Gastrocnemius medialis (tissue), 4 donors: ENCODE measurements at regions not wholly inside any gene's neighbourhood (a gene's known extent, or its start where the extent isn't known, plus 50 kb on each side); places are given as distances from the start of the nearest gene placed in this dataset.

Experiments
- ATAC-seq, 2 donors: fragments of 150-250 bp; one replicate each; pipeline ENCODE4 v1.9.1; 2016
- DNase-seq, 2 donors: peaks; one replicate each; pipeline ENCODE4 v3.0.0-alpha.2; 2019
- H3K27ac ChIP-seq, 4 donors: fragments of 200-600 bp; sonication (generic); 1 replicate in 1 of 4; 2 replicates in 3 of 4; pipeline ENCODE4 v1.5.1; 2016 to 2018; ENCODE audit warnings: mild to moderate bottlenecking in 2 of 4, moderate library complexity in 1 of 4
- H3K27me3 ChIP-seq, 3 donors: fragments of 200-600 bp; sonication (generic) in 2 of 3; 1 replicate in 1 of 3; 2 replicates in 2 of 3; pipeline versions ENCODE4 v1.5.1 to v1.6.0; 2016 to 2019; ENCODE audit warnings: mild to moderate bottlenecking in 1 of 3, moderate library complexity in 1 of 3
- H3K36me3 ChIP-seq, 2 donors: fragments of 200-600 bp; sonication (generic) in 1 of 2; one replicate each; pipeline ENCODE4 v1.5.1; 2017 to 2018
- H3K4me1 ChIP-seq, 2 donors: fragments of 200-600 bp; sonication (generic) in 1 of 2; one replicate each; pipeline ENCODE4 v1.5.1; 2016 to 2017; ENCODE audit warnings: mild to moderate bottlenecking in 2 of 2
- H3K4me3 ChIP-seq, 4 donors: fragments of 200-600 bp; sonication (generic) in 3 of 4; 1 replicate in 1 of 4; 2 replicates in 3 of 4; pipeline ENCODE4 v1.5.1; 2016 to 2019; ENCODE audit warnings: mild to moderate bottlenecking in 2 of 4
- H3K9me3 ChIP-seq, 3 donors: fragments of 200-600 bp; sonication (generic) in 2 of 3; 1 replicate in 1 of 3; 2 replicates in 2 of 3; pipeline ENCODE4 v1.5.1; 2016 to 2019
- POLR2A ChIP-seq, 2 donors: fragments of 450-650 bp; IDR thresholded peaks; one replicate each; pipeline ENCODE4 v1.6.1; 2017; ENCODE audit warnings: antibody characterized with exemption in 2 of 2, mild to moderate bottlenecking in 2 of 2, moderate library complexity in 2 of 2
- in situ Hi-C, 4 donors: fragments of 200-750 bp; cut with MboI; loops; one replicate each; pipeline versions ENCODE4 v1.15.0 to v1.8.0; 2017; ENCODE audit warnings: low sequenced_read_pairs in 4 of 4
- intact Hi-C: fragments of 100-400 bp; cut with DNase I; formaldehyde crosslinking; loops from one replicate; pipeline ENCODE4 v1.15.1; 2023; ENCODE audit warnings: low total_unique reads
- TF ChIP-seq, protein P1 (sequence below), 5 experiments: fragments of 450-650 bp in 3 of 5; fragments of 200-600 bp in 2 of 5; sonication (generic) in 2 of 5; IDR thresholded peaks in 4 of 5; conservative IDR thresholded peaks in 1 of 5; 1 replicate in 4 of 5; 2 replicates in 1 of 5; pipeline ENCODE4 v1.5.1; 2016 to 2019; ENCODE audit warnings: antibody characterized with exemption in 5 of 5, mild to moderate bottlenecking in 3 of 5, moderate library complexity in 3 of 5

GRCh38 chr6:147829418-147829817, 320.9 kb downstream of the SAMD5 start:
- no peak overlapping the region for H3K27ac ChIP-seq
- no peaks in the 10 kb centered on the region for H3K9me3 ChIP-seq
- no peak overlapping the region for H3K4me3 ChIP-seq
- H3K36me3 ChIP-seq: no peaks in the 10 kb centered on the region
- no peak for DNase-seq
- in situ Hi-C loops (no loop called here), intact Hi-C loops (no loop called here)
- no peaks in the 10 kb centered on the region for H3K4me1 ChIP-seq
- H3K27me3 ChIP-seq: no peaks in the 10 kb centered on the region
- TF ChIP-seq POLR2A (IDR thresholded peaks at IDR 0.05): no peak
- TF ChIP-seq, protein P1, sequence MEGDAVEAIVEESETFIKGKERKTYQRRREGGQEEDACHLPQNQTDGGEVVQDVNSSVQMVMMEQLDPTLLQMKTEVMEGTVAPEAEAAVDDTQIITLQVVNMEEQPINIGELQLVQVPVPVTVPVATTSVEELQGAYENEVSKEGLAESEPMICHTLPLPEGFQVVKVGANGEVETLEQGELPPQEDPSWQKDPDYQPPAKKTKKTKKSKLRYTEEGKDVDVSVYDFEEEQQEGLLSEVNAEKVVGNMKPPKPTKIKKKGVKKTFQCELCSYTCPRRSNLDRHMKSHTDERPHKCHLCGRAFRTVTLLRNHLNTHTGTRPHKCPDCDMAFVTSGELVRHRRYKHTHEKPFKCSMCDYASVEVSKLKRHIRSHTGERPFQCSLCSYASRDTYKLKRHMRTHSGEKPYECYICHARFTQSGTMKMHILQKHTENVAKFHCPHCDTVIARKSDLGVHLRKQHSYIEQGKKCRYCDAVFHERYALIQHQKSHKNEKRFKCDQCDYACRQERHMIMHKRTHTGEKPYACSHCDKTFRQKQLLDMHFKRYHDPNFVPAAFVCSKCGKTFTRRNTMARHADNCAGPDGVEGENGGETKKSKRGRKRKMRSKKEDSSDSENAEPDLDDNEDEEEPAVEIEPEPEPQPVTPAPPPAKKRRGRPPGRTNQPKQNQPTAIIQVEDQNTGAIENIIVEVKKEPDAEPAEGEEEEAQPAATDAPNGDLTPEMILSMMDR (IDR thresholded peaks at IDR 0.05 in 4 of 5, conservative IDR thresholded peaks at IDR 0.05 in 1 of 5): no peak
- ATAC-seq: no peak

DNA sequence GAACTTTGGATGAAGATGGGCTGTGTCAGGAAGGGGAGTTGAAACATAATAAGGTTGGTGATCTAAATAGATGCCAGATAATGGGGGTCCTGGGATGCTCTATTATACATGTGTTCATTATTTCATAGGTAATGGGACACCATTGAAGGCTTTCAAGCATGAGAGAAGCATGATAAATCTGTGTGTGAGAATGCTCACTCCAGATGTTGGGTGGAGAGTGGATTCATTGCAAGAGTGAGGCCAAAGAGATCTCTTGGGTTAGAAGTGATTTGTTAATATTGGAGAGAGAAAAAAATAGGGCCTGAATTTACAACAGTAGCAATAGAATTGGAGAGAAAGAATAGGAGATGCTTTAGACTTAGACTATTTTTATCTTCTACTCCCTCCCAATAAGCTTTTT, 321.3 kb downstream of the SAMD5 start:
- TF ChIP-seq, protein P1 (IDR thresholded peaks at IDR 0.05 in 4 of 5, conservative IDR thresholded peaks at IDR 0.05 in 1 of 5): no peak
- in situ Hi-C loops: no loop called here
- Histone ChIP-seq H3K4me1 (no peaks in the 10 kb centered on the region), H3K36me3 (no peaks in the 10 kb centered on the region), H3K4me3 (no peak overlapping the region), H3K27me3 (no peaks in the 10 kb centered on the region), H3K9me3 (no peaks in the 10 kb centered on the region), H3K27ac (no peak overlapping the region)
- ATAC-seq (no peak), DNase-seq (no peak)
- intact Hi-C loops: no loop called here

DNA sequence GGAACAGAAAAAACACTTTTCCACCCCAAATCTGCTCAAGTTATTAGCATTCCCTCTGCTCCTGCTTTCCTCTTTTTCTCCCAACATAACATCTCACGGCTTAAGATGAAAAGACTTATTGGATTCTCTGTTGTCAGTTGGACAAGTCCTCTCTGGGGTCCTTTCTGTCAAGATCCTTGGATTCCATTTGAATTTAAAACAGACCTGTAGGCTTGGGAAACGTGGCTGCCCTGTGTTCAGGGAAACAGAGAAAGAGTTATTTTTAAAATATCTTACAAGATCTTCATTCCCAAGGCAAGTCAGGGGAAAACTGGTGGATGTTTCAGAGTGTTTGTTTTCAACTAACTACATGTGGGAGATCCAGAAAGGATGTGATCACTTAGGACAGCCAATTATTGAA, 322.9 kb downstream of the SAMD5 start:
- no peak for ATAC-seq
- Histone ChIP-seq H3K4me1 (no peaks in the 10 kb centered on the region), H3K4me3 (no peak overlapping the region), H3K27ac (no peak overlapping the region), H3K36me3 (no peaks in the 10 kb centered on the region), H3K9me3 (no peaks in the 10 kb centered on the region), H3K27me3 (no peaks in the 10 kb centered on the region)
- no peak for DNase-seq
- TF ChIP-seq, protein P1 (IDR thresholded peaks at IDR 0.05 in 4 of 5, conservative IDR thresholded peaks at IDR 0.05 in 1 of 5): no peak
- no peak for TF ChIP-seq POLR2A (IDR thresholded peaks at IDR 0.05)
- intact Hi-C loops (no loop called here), in situ Hi-C loops (no loop called here)

- H3K4me3 ChIP-seq: no peak overlapping the region
- in situ Hi-C loops: no loop called here
- ATAC-seq: no peak
- no peak for TF ChIP-seq POLR2A (IDR thresholded peaks at IDR 0.05)
- TF ChIP-seq, protein P1 (IDR thresholded peaks at IDR 0.05 in 4 of 5, conservative IDR thresholded peaks at IDR 0.05 in 1 of 5): no peak
- H3K9me3 ChIP-seq: no peaks in the 10 kb centered on the region
- H3K4me1 ChIP-seq: no peaks in the 10 kb centered on the region
- H3K27me3 ChIP-seq: no peaks in the 10 kb centered on the region
- no peak for DNase-seq
- no peaks in the 10 kb centered on the region for H3K36me3 ChIP-seq
- H3K27ac ChIP-seq: no peak overlapping the region
- intact Hi-C loops: no loop called here
These were observed 325.1 kb downstream of the SAMD5 start for GRCh38 chr6:147833607-147834006.

DNA sequence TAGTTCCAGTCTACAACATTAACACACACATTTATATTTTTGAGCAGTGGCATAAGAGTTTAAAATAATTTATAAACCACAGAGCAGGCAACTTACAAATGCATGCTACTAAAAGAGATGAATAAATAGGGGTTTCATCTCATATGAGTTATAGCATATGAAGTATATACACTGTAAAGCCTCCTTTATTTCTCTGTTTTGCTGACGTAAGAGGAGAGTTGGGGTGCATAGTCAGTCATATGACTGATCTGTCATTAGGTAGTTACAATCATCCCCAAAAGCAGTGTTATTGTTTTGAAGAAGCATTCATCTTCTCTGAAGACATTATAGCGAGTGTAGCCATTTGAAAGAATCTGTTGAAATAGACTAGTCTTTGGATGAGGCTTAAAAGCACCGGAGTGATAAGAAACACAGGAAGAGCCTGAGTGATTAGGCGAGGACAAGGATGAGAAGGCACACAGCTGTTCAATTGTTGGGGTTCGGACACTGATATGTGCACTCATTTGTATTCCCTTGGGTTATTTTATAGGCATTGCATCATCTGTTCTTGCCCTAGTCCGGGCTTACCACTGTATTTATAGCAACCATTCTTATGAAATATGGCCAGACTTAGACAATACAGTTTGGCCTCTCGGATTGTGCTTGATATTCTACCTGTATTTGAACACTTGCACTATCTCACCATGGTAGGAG, 325.7 kb downstream of the SAMD5 start:
- H3K27me3 ChIP-seq: no peaks in the 10 kb centered on the region
- no peak for DNase-seq
- H3K36me3 ChIP-seq: no peaks in the 10 kb centered on the region
- ATAC-seq: no peak
- H3K27ac ChIP-seq: no peak overlapping the region
- no peaks in the 10 kb centered on the region for H3K9me3 ChIP-seq
- in situ Hi-C loops: no loop called here
- H3K4me3 ChIP-seq: no peak overlapping the region
- TF ChIP-seq, protein P1 (IDR thresholded peaks at IDR 0.05 in 4 of 5, conservative IDR thresholded peaks at IDR 0.05 in 1 of 5): no peak
- no peak for TF ChIP-seq POLR2A (IDR thresholded peaks at IDR 0.05)
- intact Hi-C loops: no loop called here
- no peaks in the 10 kb centered on the region for H3K4me1 ChIP-seq
